ENCODE measurements at regions not wholly inside any gene's neighbourhood (a gene's known extent, or its start where the extent isn't known, plus 50 kb on each side); places are given as distances from the start of the nearest gene placed in this dataset.

DNA sequence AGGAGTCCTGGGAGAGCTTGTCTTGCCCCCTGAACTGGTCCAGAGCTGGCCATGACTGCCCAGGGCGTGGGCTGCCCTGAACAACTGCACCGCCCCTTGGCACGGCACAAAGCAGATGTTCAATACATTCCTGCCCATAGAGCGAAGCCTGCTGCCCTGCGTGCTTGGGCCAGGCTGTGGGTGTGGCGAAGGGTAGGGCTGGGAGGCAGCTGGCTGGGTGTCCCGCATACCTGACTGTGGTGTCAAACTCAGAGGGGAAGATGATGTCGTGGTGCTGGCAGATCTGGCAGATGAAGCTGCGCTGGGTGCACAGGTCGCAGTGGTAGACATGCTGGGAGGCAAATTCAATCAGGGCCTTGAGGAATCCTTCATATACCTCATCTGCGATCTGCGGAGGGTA, 124.2 kb upstream of the SMURF2 start:
- Histone ChIP-seq H3K4me1 (ENCODE audit: insufficient read depth, low read length, poor library complexity, severe bottlenecking) (peaks cover 10% of the 10 kb centered on the region), H3K4me3 (ENCODE audit: low read length, poor library complexity, severe bottlenecking) (no peak overlapping the region), H3K9ac (ENCODE audit: low read depth, low read length, poor library complexity, severe bottlenecking) (no peak overlapping the region), H3K27me3 (ENCODE audit: insufficient read depth, low read length, poor library complexity, severe bottlenecking) (no peaks in the 10 kb centered on the region), H3K79me2 (ENCODE audit: insufficient read depth, low read length) (no peaks in the 10 kb centered on the region), H3F3A (ENCODE audit: low read depth) (no peaks in the 10 kb centered on the region), H3K4me2 (ENCODE audit: low read depth, low read length, poor library complexity, severe bottlenecking) (no peak overlapping the region), H4K20me1 (ENCODE audit: insufficient read depth, low read length, poor library complexity, severe bottlenecking) (no peaks in the 10 kb centered on the region), H3K36me3 (ENCODE audit: insufficient read depth, low read length) (peaks cover 9% of the 10 kb centered on the region; the same call in 1 of the 2 replicates), H3K9me3 (ENCODE audit: insufficient read depth, low read depth, low read length) (no peaks in the 10 kb centered on the region), H3K9me2 (replicated peaks; ENCODE audit: low read depth, low read length) (no peaks in the 10 kb centered on the region), H2AFZ (ENCODE audit: low read length) (no peak overlapping the region)
- TF ChIP-seq, protein P1, sequence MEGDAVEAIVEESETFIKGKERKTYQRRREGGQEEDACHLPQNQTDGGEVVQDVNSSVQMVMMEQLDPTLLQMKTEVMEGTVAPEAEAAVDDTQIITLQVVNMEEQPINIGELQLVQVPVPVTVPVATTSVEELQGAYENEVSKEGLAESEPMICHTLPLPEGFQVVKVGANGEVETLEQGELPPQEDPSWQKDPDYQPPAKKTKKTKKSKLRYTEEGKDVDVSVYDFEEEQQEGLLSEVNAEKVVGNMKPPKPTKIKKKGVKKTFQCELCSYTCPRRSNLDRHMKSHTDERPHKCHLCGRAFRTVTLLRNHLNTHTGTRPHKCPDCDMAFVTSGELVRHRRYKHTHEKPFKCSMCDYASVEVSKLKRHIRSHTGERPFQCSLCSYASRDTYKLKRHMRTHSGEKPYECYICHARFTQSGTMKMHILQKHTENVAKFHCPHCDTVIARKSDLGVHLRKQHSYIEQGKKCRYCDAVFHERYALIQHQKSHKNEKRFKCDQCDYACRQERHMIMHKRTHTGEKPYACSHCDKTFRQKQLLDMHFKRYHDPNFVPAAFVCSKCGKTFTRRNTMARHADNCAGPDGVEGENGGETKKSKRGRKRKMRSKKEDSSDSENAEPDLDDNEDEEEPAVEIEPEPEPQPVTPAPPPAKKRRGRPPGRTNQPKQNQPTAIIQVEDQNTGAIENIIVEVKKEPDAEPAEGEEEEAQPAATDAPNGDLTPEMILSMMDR (conservative IDR thresholded peaks at IDR 0.05; ENCODE audit: low read length): no peak
- TF ChIP-seq EZH2phosphoT487 (IDR thresholded peaks at IDR 0.05; ENCODE audit: borderline replicate concordance): no peak

DNA sequence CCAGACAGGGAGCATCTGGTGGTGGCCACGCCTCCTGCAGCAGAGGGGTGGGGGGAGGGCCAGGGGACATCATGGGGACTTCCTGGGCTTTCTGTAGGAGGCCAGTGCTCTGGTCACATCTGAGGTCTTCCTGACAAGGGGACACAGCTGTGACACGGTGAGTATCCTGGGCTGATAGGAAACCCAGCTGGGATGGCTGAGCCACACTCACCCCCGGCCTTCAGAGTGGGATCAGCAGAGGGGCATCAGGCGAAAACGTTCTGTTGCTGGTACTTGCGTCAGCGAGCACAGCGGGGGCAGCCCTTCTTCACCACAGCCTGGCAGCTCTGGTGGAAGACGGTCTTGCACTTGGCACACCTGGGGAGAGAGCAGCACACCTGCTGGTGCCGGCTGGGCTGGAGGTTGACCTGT, 122.9 kb upstream of the SMURF2 start:
- Histone ChIP-seq H3K27me3 (ENCODE audit: insufficient read depth, low read length, poor library complexity, severe bottlenecking) (no peaks in the 10 kb centered on the region), H4K20me1 (ENCODE audit: insufficient read depth, low read length, poor library complexity, severe bottlenecking) (no peaks in the 10 kb centered on the region), H3K36me3 (ENCODE audit: insufficient read depth, low read length) (peaks cover 9% of the 10 kb centered on the region; the same call in 1 of the 2 replicates), H3K9me3 (ENCODE audit: insufficient read depth, low read depth, low read length) (no peaks in the 10 kb centered on the region), H3K4me2 (ENCODE audit: low read depth, low read length, poor library complexity, severe bottlenecking) (no peak overlapping the region), H3K79me2 (ENCODE audit: insufficient read depth, low read length) (peaks cover 9% of the 10 kb centered on the region), H3K4me1 (ENCODE audit: insufficient read depth, low read length, poor library complexity, severe bottlenecking) (peaks cover 17% of the 10 kb centered on the region), H3K9ac (ENCODE audit: low read depth, low read length, poor library complexity, severe bottlenecking) (no peak overlapping the region), H3K4me3 (ENCODE audit: low read length, poor library complexity, severe bottlenecking) (no peak overlapping the region), H3F3A (ENCODE audit: low read depth) (no peaks in the 10 kb centered on the region), H2AFZ (ENCODE audit: low read length) (no peak overlapping the region), H3K9me2 (replicated peaks; ENCODE audit: low read depth, low read length) (no peaks in the 10 kb centered on the region)
- TF ChIP-seq EZH2phosphoT487 (IDR thresholded peaks at IDR 0.05; ENCODE audit: borderline replicate concordance): no peak
- TF ChIP-seq, protein P1 (conservative IDR thresholded peaks at IDR 0.05; ENCODE audit: low read length): no peak

DNA sequence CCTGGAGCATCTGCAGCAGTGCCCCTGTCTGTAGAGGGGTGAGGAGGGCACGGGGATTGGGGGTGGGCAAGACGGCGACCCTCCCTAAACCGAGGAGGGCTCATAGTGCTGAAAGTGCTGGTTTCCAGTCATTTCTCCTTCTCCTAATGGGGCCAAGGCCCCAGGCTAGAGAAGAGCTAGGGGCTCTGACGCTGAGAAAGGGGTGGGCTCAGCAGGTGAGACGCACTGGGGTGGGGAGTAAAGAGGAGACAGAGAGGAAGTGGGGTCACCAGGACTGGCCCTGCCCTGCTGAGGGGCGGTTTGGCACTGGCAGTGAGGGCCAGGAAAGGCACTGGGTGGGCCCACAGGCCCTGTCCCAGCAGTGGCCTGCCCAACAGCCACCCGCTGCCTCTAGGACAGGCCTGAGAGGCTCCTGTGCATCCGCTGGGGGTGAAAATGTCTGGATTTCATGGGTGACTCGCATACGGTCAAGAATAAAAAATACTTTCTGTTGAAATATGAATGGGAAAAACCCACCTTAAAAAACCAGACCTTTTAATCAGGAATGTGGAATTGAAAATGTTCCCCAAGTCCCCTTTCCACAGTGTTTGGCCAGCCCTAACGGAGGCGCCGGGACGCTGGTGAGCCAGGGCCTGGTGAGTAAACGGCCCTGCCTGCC, 122.4 kb upstream of the SMURF2 start:
- Histone ChIP-seq H3K4me2 (ENCODE audit: low read depth, low read length, poor library complexity, severe bottlenecking) (no peak overlapping the region), H4K20me1 (ENCODE audit: insufficient read depth, low read length, poor library complexity, severe bottlenecking) (no peaks in the 10 kb centered on the region), H2AFZ (ENCODE audit: low read length) (no peak overlapping the region), H3K9me2 (replicated peaks; ENCODE audit: low read depth, low read length) (no peaks in the 10 kb centered on the region), H3K9me3 (ENCODE audit: insufficient read depth, low read depth, low read length) (no peaks in the 10 kb centered on the region), H3K4me1 (ENCODE audit: insufficient read depth, low read length, poor library complexity, severe bottlenecking) (peaks cover 19% of the 10 kb centered on the region), H3K9ac (ENCODE audit: low read depth, low read length, poor library complexity, severe bottlenecking) (no peak overlapping the region), H3K4me3 (ENCODE audit: low read length, poor library complexity, severe bottlenecking) (no peak overlapping the region), H3K27me3 (ENCODE audit: insufficient read depth, low read length, poor library complexity, severe bottlenecking) (no peaks in the 10 kb centered on the region), H3K79me2 (ENCODE audit: insufficient read depth, low read length) (peaks cover 15% of the 10 kb centered on the region), H3K36me3 (ENCODE audit: insufficient read depth, low read length) (peaks cover 9% of the 10 kb centered on the region; the same call in 1 of the 2 replicates), H3F3A (ENCODE audit: low read depth) (no peaks in the 10 kb centered on the region)
- TF ChIP-seq, protein P1 (conservative IDR thresholded peaks at IDR 0.05; ENCODE audit: low read length): no peak
- no peak for TF ChIP-seq EZH2phosphoT487 (IDR thresholded peaks at IDR 0.05; ENCODE audit: borderline replicate concordance)

Data from Loucy (cell line).